Transverse colon (tissue), 3 donors: ENCODE measurements at regions not wholly inside any gene's neighbourhood (a gene's known extent, or its start where the extent isn't known, plus 50 kb on each side); places are given as distances from the start of the nearest gene placed in this dataset.

ENCODE experiments used
- CTCF ChIP-seq, 5 experiments: fragments of 200-600 bp in 3 of 5; fragments of 450-650 bp in 2 of 5; sonication (generic) in 3 of 5; IDR thresholded peaks; 1 replicate in 2 of 5; 2 replicates in 3 of 5; pipeline ENCODE4 v1.5.1; 2016 to 2017; ENCODE audit warnings: antibody characterized with exemption in 5 of 5, inconsistent platforms in 3 of 5, mild to moderate bottlenecking in 2 of 5, moderate library complexity in 1 of 5
- POLR2A ChIP-seq: fragments of 450-650 bp; IDR thresholded peaks from one replicate; pipeline ENCODE4 v1.6.1; 2016; ENCODE audit warnings: antibody characterized with exemption, mild to moderate bottlenecking, moderate library complexity

- no peak for TF ChIP-seq CTCF (IDR thresholded peaks at IDR 0.05)
- TF ChIP-seq POLR2A, result no peak
Measured at GRCh38 chr16:86079255-86079885, 180.4 kb downstream of the IRF8 start.
